GM21717 (cell line): ENCODE measurements at regions not wholly inside any gene's neighbourhood (a gene's known extent, or its start where the extent isn't known, plus 50 kb on each side); places are given as distances from the start of the nearest gene placed in this dataset.
A peak's percentile ranks its signal among the peaks of the same experiment; 100 is the strongest.

ENCODE experiments used
- ATAC-seq: cut with Tn5 transposase; IDR thresholded peaks from one replicate; pipeline ENCODE4 v1.9.1; 2021; ENCODE audit warnings: mild to moderate bottlenecking, moderate library complexity; ENCODE audit not compliant: unreplicated experiment

GRCh38 chr2:12227941-12228608, 481.6 kb downstream of the LPIN1 start:
- ATAC-seq = no peak

GRCh38 chr2:12231288-12231687, 484.9 kb downstream of the LPIN1 start:
- ATAC-seq = no peak

GRCh38 chr2:12232876-12233275, 483.9 kb upstream of the TRIB2 start:
- no peak for ATAC-seq

DNA sequence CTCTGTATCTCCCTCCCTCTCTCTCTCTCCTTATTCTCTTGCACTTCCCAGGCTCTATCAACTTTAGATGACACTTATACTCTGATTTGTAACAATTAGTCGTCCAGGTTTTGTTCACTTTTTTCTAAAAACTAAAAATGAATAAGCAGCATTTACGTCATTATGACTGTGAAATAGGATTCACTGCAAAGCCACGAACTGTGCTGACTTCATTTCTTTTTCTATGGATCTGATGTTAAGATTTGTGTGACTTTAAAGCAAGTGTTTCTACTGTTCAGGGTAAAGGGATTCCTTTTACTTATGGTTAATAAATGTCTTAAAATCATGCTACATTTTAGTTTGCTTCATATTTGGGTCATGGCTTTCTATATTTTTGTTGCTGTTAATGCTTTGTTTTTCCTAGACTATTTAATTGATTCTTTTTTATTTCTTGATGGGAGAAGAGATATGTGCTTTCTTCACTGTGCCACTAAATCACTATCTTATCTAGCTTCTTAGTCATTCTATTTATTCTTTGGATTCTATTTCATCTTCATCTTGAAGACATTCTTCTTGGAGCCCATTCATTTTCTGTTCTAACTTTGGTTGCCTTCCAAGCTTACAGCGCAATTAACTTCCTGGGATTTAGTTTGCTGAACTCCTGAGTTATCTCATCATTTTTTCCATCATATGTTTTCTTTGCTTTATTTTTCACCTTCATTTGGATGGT, 480.4 kb upstream of the TRIB2 start:
- ATAC-seq = no peak

- no peak for ATAC-seq
These were observed 476.5 kb upstream of the TRIB2 start for GRCh38 chr2:12240206-12240605.

DNA sequence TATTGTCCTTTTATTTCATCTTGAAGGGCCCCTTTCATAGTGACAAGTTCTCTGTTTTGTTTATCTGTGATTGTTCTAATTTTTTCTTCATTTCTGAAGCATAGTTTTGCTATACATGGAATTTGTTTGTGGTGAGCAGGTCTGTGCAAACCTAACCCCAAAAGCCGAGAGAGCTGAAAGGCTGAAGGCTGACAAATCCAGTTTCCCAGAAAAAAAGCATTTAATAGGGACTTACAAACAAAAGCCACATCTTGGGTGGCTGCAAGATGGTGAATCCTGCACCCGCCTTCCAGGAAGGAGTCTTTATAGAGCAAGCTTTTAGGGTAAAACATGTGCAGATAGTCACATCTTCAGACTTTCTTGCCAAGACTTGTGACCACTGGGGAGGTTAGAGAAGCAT, 473.4 kb upstream of the TRIB2 start:
- no peak for ATAC-seq

- no peak for ATAC-seq
These were observed 472.7 kb upstream of the TRIB2 start for GRCh38 chr2:12244070-12244469.

DNA sequence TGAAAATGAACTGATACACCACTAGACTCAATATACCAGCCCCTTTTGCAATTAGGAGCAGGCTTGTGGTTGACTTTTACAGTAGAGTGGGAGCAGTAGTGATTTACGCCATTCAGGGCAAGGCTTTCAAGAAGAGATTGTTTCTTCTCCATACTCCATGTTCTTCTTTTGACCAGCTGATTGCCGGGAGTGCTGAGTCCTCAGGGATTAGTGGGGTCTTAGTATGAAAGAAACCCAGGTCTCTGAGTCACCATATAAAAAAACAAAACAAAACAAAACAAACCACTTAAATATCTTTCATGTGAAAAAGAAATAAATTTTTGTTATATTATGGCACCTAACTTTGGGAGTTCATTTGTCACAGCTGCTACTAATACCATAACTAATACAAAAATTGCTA, 465.6 kb upstream of the TRIB2 start:
- no peak for ATAC-seq

- ATAC-seq = no peak
These were observed 465.0 kb upstream of the TRIB2 start for GRCh38 chr2:12251749-12252148.

DNA sequence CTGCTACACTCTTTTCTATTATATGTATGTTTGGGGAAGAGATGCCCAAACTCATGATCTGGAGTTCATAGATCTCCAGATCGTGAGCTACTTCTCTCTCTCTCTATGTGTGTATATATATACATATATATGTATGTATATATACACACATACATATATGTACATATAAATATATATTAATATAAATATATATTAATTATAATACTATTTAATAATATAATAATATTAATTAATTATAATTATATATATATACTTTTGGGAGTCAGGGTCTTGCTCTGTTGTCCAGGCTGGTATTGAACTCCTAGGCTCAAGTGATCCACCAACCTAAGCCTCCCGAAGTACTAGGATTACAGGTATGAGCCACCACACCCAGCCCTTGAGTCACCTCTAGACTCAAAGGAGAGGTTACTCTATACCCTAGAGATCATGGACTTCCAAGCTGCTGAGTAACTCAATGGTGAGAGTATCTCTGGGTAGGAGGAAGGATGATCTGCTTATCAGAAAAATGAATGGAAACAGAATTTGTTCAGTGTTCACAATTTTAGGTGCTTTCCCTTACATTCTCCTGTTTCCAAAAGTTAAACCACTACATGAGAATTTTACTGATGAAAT, 463.5 kb upstream of the TRIB2 start:
- no peak for ATAC-seq

- ATAC-seq = no peak
These were observed 462.4 kb upstream of the TRIB2 start for GRCh38 chr2:12254280-12254860.

GRCh38 chr2:12256206-12256605, 460.5 kb upstream of the TRIB2 start:
- ATAC-seq = no peak

DNA sequence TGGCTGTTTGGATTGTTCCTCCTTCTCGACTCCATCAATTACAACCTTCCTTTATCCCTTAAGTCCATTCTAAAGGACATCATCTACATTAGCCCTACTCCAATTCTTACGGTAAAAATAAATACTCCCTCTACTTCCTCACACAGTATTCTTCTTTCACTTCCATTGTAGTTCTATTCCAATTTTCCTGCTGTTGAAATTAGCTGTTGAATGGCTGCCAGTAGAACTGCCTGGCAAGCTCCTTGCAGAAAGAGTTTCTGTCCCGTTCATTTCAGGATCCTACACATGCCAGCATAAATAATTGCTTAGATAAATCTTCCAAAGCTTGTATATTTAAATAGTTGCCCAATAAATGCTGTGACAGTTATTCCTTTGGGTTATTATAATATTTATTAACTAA, 459.3 kb upstream of the TRIB2 start:
- ATAC-seq = no peak

DNA sequence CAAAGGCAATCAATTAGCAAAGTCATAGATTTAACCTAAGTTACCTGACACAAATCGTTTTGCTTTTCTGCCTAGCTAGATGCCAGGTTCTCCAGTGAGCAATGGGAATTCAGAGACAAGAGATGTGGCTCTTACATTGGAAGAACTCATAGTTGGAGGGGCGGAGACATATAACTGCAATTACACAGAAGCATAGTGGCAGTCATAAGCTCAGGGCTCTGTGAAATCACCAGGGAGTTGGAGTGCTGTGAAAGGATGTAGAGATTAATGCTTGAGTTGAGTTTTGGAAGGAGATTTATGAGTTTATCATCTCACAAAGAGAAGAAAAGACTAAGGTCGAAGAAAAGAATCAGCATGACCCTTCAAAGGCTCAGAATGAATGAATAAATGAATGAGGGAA, 457.2 kb upstream of the TRIB2 start:
- ATAC-seq = no peak

DNA sequence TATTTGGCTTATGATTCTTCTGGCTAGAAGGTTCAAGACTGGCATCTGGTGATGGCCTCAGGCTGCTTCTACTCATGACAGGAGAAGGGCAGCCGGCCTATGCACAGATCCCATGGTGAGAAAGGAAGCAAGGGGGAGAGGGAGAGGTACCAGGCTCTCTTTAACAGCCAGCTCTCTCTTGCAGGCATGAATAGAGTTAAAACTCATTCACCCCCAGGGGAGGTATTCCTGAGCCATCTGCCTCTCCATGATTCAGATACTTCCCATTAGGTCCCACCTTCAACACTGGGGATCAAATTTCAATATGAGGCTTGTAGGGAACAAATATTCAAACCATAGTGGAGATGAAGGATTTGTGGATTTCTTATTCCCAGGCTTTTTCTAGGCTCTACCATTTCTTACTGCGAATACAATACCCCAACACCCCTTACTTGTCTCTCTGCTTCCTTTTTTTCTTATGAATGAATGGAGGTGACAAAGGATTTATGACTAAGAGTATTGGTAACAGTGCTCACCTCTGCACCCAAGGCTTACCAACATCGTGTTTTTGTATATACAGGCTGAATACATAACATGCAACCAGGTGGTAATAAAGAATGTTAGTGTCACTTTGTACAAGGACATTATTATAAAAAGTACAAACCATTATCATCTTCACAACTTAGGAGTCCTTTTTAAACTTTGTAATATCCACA, 454.6 kb upstream of the TRIB2 start:
- no peak for ATAC-seq

DNA sequence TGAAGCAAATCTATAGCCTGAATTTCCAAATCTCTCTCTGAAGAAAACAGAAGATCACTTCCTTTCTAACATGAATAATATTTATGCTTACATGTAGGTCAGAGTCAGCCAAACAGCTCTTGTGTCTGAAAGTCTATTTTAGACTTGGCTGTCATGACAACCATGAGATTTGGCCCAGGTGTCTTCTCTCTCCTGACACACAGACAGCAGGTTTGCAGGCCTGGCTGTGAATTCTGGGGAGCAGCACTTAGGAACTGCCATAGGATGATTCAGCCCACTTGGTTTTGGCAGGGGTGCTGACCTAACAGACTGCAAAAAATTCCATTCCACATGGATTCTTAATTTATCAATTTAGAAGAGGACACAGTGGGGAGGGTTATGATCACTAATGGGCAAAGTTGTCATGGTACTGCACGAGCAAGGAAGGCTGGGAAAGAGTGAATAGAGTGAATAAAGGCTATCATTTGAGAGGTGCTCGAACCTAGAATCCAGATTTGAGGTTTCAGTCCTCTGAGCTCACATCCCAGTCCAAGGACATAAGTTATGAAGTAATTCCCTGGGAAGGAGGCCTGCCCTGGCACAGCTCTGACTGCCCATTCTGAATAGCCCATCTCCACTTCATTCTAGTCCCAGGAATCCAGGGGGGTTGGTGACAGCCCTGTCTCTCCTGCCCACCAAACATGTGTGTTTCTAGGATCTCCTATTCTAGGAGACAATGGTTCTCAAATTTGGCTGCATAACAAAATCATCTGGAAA, 453.9 kb upstream of the TRIB2 start:
- ATAC-seq = peak; percentile 52

DNA sequence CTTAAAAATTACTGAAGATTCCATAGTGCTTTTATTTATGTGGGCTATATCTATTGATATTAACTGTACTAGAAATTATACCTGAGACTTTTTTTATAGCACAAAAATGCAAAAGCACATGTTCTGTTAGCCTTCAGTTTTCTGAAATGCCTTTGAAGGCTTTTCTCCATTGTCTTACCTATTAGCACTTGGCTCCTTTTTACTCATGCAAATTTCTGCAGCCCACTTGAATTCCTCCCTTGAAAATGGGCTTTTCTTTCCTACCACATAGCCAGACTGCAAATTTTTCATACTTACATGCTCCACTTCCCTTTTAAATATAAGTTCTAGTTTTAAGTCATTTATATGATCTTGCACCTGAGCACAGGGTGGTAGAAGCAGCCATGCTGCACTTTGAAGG, 453.0 kb upstream of the TRIB2 start:
- ATAC-seq = no peak

DNA sequence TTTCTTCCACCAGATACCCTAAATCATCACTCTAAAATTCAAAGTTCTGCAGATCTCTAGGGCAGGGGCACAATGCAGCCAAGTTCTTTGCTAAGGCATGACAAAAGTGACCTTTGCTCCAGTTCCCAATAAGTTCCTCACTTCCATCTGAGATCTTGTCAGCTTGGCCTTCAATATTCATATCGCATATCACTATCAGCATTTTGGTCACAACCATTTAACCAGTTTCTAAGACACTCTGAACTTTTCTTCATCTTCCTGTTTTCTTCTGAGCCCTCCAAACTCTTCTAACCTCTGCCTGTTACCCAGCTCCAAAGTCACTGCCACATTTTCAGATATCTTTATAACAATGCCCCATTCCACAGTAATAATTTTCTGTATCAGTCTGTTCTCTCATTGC, 452.6 kb upstream of the TRIB2 start:
- no peak for ATAC-seq

DNA sequence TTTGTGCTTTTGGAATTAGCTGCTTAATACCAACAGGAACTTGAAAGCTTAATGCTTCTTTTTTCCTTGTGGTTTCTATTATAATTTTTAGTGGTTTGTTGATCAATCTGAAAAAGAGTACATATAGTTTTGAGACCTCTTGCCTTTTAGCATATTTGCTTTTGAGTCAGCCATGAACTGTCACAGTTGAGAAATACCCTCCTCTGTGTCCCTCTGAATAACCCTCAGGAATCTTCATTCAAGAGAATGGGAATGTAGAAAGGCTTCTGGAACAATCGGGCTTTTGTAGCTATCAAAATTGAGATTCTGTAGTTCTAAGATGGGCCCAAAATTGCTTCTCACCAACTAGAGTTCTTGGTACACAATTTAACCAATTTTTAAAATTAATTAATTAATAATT, 451.1 kb upstream of the TRIB2 start:
- ATAC-seq = no peak

GRCh38 chr2:12267042-12267441, 449.7 kb upstream of the TRIB2 start:
- no peak for ATAC-seq
